MM.1S (cell line): ENCODE measurements at regions not wholly inside any gene's neighbourhood (a gene's known extent, or its start where the extent isn't known, plus 50 kb on each side); places are given as distances from the start of the nearest gene placed in this dataset.

Source experiments
- CTCF ChIP-seq: fragments of 300-600 bp; sonication (generic); IDR thresholded peaks from 2 replicates; pipeline ENCODE4 v1.5.1; 2016; ENCODE audit warnings: antibody characterized with exemption, low read length, mixed read lengths
- EZH2 ChIP-seq: fragments of 300-600 bp; sonication (generic); optimal IDR thresholded peaks from 2 replicates; pipeline ENCODE3; 2017; ENCODE audit warnings: low read depth, mild to moderate bottlenecking, antibody characterized with exemption, low read length, mixed read lengths

- TF ChIP-seq CTCF (no peak), EZH2 (no peak)
Observed at GRCh38 chr7:119522698-119523097, 750.3 kb upstream of the KCND2 start.
